Neural progenitor cell (in vitro differentiated cells): ENCODE measurements at regions not wholly inside any gene's neighbourhood (a gene's known extent, or its start where the extent isn't known, plus 50 kb on each side); places are given as distances from the start of the nearest gene placed in this dataset.

Source experiments
- DNase-seq: peaks from one replicate; pipeline ENCODE4 v3.0.0-alpha.2; 2016; ENCODE audit warnings: low spot score
- H2AFZ ChIP-seq: fragments of 200-600 bp; sonication (generic); replicated peaks from 2 replicates; pipeline ENCODE4 v1.6.1; 2016; ENCODE audit warnings: antibody characterized with exemption
- H3F3A ChIP-seq: fragments of 200-600 bp; sonication (generic); 2 replicates; pipeline ENCODE4 v1.6.1; 2016; ENCODE audit warnings: antibody characterized with exemption, low read depth
- H3K27ac ChIP-seq: fragments of 200-600 bp; sonication (generic); 2 replicates; pipeline ENCODE4 v1.5.1; 2016; ENCODE audit warnings: mild to moderate bottlenecking
- H3K27me3 ChIP-seq: fragments of 200-600 bp; sonication (generic); 2 replicates; pipeline ENCODE4 v1.6.1; 2016; ENCODE audit warnings: mild to moderate bottlenecking, moderate library complexity
- H3K36me3 ChIP-seq: fragments of 200-600 bp; sonication (generic); 2 replicates; pipeline ENCODE4 v1.5.1; 2016
- H3K4me1 ChIP-seq: fragments of 200-600 bp; sonication (generic); 2 replicates; pipeline ENCODE4 v1.6.1; 2016; ENCODE audit warnings: mixed run types
- H3K4me2 ChIP-seq: fragments of 200-600 bp; sonication (generic); 2 replicates; pipeline ENCODE4 v1.6.1; 2016
- H3K4me3 ChIP-seq: fragments of 200-600 bp; sonication (generic); 2 replicates; pipeline ENCODE4 v1.5.1; 2016
- H3K79me2 ChIP-seq: fragments of 200-600 bp; sonication (generic); 2 replicates; pipeline ENCODE4 v1.6.1; 2016; ENCODE audit warnings: low read depth
- H3K9ac ChIP-seq: fragments of 200-600 bp; sonication (generic); 2 replicates; pipeline ENCODE4 v1.6.1; 2016
- H3K9me3 ChIP-seq: fragments of 200-600 bp; sonication (generic); 2 replicates; pipeline ENCODE4 v1.5.1; 2016; ENCODE audit warnings: low read depth
- H4K20me1 ChIP-seq: fragments of 200-600 bp; sonication (generic); 2 replicates; pipeline ENCODE4 v1.6.1; 2016; ENCODE audit warnings: low read depth
- H3K27ac Mint-ChIP-seq: 3 replicates; pipeline ENCODE4 v1.8.0; 2021; ENCODE audit warnings: mixed read lengths
- H3K27me3 Mint-ChIP-seq: 2 replicates; pipeline ENCODE4 v1.8.0; 2022; ENCODE audit warnings: low read depth, mild to moderate bottlenecking, inconsistent platforms, moderate library complexity, mixed read lengths; ENCODE audit not compliant: insufficient read depth
- H3K36me3 Mint-ChIP-seq: 3 replicates; pipeline ENCODE4 v1.8.0; 2021; ENCODE audit warnings: mixed read lengths
- H3K4me1 Mint-ChIP-seq: 3 replicates; pipeline ENCODE4 v1.8.0; 2021; ENCODE audit warnings: mixed read lengths
- H3K4me3 Mint-ChIP-seq: 3 replicates; pipeline ENCODE4 v1.8.0; 2021; ENCODE audit warnings: mild to moderate bottlenecking, moderate library complexity, mixed read lengths
- H3K9me3 Mint-ChIP-seq: 3 replicates; pipeline ENCODE4 v1.8.0; 2020; ENCODE audit warnings: mixed read lengths
- EZH2 ChIP-seq: fragments of 200-600 bp; sonication (generic); IDR thresholded peaks from 2 replicates; pipeline ENCODE4 v1.6.1; 2017; ENCODE audit warnings: antibody characterized with exemption, mild to moderate bottlenecking, moderate library complexity
- EZH2phosphoT487 ChIP-seq: fragments of 200-600 bp; sonication (generic); IDR thresholded peaks from 2 replicates; pipeline ENCODE4 v1.6.1; 2017; ENCODE audit warnings: antibody characterized with exemption
- TF ChIP-seq, protein P1 (sequence below): fragments of 200-600 bp; sonication (generic); IDR thresholded peaks from 2 replicates; pipeline ENCODE4 v1.5.1; 2017; ENCODE audit warnings: antibody characterized with exemption, mild to moderate bottlenecking

DNA sequence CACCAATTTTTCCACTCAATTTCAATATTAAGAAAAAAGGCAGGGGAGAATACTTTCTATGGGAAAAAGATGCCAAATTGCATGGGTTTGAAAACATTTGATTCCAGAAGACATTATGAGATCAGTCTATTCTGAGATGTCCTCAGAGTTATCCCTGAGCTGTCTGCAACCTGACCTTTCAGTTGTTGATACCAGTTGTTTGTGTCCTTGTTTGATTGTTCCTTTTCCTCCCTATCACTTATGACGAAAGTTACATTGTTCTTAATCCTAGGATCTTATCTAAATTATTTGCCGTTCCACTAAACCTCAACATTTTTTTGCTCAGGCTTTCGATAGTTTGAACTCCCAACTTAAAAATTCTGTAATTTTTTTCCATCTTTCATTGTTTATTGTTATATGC lies 336.3 kb upstream of the NOVA1 start:
- H3F3A ChIP-seq, result no peaks in the 10 kb centered on the region
- Mint-ChIP-seq H3K9me3 (peaks cover 2% of the 10 kb centered on the region), H3K36me3 (no peaks in the 10 kb centered on the region), H3K4me3 (no peak overlapping the region), H3K27me3 (no peaks in the 10 kb centered on the region), H3K4me1 (no peaks in the 10 kb centered on the region), H3K27ac (no peak overlapping the region)
- no peak overlapping the region for H3K9ac ChIP-seq
- H3K4me2 ChIP-seq, result no peak overlapping the region
- no peaks in the 10 kb centered on the region for H3K9me3 ChIP-seq
- H3K27ac ChIP-seq, result no peak overlapping the region
- H3K27me3 ChIP-seq, result no peaks in the 10 kb centered on the region
- TF ChIP-seq, protein P1, sequence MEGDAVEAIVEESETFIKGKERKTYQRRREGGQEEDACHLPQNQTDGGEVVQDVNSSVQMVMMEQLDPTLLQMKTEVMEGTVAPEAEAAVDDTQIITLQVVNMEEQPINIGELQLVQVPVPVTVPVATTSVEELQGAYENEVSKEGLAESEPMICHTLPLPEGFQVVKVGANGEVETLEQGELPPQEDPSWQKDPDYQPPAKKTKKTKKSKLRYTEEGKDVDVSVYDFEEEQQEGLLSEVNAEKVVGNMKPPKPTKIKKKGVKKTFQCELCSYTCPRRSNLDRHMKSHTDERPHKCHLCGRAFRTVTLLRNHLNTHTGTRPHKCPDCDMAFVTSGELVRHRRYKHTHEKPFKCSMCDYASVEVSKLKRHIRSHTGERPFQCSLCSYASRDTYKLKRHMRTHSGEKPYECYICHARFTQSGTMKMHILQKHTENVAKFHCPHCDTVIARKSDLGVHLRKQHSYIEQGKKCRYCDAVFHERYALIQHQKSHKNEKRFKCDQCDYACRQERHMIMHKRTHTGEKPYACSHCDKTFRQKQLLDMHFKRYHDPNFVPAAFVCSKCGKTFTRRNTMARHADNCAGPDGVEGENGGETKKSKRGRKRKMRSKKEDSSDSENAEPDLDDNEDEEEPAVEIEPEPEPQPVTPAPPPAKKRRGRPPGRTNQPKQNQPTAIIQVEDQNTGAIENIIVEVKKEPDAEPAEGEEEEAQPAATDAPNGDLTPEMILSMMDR, result no peak
- TF ChIP-seq EZH2phosphoT487 (no peak), EZH2 (no peak)
- DNase-seq, result no peak
- no peak overlapping the region for H2AFZ ChIP-seq
- no peaks in the 10 kb centered on the region for H3K36me3 ChIP-seq
- no peaks in the 10 kb centered on the region for H3K4me1 ChIP-seq
- H3K4me3 ChIP-seq, result no peak overlapping the region
- H3K79me2 ChIP-seq, result no peaks in the 10 kb centered on the region
- no peaks in the 10 kb centered on the region for H4K20me1 ChIP-seq

DNA sequence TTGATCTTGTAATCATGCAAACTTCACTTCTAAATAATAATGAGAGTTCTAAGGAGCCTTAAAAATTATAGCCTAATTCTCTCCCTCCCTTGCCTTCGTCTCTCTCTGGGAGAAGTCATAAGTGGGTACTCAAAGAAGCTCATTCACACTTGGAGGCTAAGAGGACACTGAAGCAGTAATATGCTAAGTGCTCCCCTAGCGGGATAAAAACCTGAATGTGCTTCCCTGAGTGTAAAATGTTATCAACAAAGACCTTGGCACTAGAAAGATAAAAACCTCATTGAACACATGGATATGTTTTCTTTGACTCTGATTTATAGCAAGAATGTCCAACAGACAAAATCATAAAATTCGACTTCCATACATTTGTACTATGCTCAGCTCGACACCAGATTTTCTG lies 337.9 kb upstream of the NOVA1 start:
- Histone ChIP-seq H3K27me3 (no peaks in the 10 kb centered on the region), H3K9me3 (no peaks in the 10 kb centered on the region), H3K9ac (no peak overlapping the region), H3K4me1 (no peaks in the 10 kb centered on the region), H3K36me3 (no peaks in the 10 kb centered on the region), H3K27ac (no peak overlapping the region), H3F3A (no peaks in the 10 kb centered on the region), H3K4me3 (no peak overlapping the region), H3K4me2 (no peak overlapping the region), H4K20me1 (no peaks in the 10 kb centered on the region), H3K79me2 (no peaks in the 10 kb centered on the region), H2AFZ (no peak overlapping the region)
- H3K9me3 Mint-ChIP-seq, result peaks cover 2% of the 10 kb centered on the region
- H3K4me1 Mint-ChIP-seq, result no peaks in the 10 kb centered on the region
- no peaks in the 10 kb centered on the region for H3K27me3 Mint-ChIP-seq
- no peaks in the 10 kb centered on the region for H3K36me3 Mint-ChIP-seq
- no peak overlapping the region for H3K27ac Mint-ChIP-seq
- TF ChIP-seq EZH2 (no peak), EZH2phosphoT487 (no peak)
- TF ChIP-seq, protein P1, result no peak
- H3K4me3 Mint-ChIP-seq, result no peak overlapping the region
- no peak for DNase-seq

DNA sequence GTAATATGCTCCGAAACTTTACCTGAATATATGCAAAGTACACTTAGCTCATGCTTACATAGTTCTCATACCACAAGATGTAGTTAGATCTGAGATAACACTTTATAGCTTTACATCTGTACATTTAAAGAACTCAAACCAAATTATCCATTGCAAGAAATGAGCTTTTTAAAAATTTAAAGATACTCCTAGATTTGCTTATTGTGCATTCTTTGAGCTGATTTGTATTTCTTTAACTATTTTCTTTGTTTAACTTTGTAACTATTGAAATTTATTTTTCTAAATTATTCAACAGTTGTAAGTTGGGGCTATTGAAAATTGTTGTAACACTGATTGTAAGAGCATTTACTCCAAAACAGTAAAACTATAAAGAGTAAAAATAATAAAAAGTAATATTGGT lies 340.2 kb upstream of the NOVA1 start:
- Histone ChIP-seq H3K27me3 (no peaks in the 10 kb centered on the region), H3K9ac (no peak overlapping the region), H3K36me3 (no peaks in the 10 kb centered on the region), H4K20me1 (no peaks in the 10 kb centered on the region), H3K79me2 (no peaks in the 10 kb centered on the region), H2AFZ (no peak overlapping the region), H3K4me3 (no peak overlapping the region), H3K9me3 (no peaks in the 10 kb centered on the region), H3K4me2 (no peak overlapping the region), H3K27ac (no peak overlapping the region), H3K4me1 (no peaks in the 10 kb centered on the region), H3F3A (no peaks in the 10 kb centered on the region)
- no peaks in the 10 kb centered on the region for H3K27me3 Mint-ChIP-seq
- H3K9me3 Mint-ChIP-seq, result peaks cover 2% of the 10 kb centered on the region
- TF ChIP-seq EZH2 (no peak), EZH2phosphoT487 (no peak)
- TF ChIP-seq, protein P1, result no peak
- H3K36me3 Mint-ChIP-seq, result no peaks in the 10 kb centered on the region
- DNase-seq, result no peak
- H3K4me1 Mint-ChIP-seq, result no peaks in the 10 kb centered on the region
- H3K27ac Mint-ChIP-seq, result no peak overlapping the region
- no peak overlapping the region for H3K4me3 Mint-ChIP-seq

GRCh38 chr14:26939755-26940154 lies 341.9 kb upstream of the NOVA1 start:
- no peak for TF ChIP-seq EZH2
- no peak for TF ChIP-seq EZH2phosphoT487

More at GRCh38 chr14:26939755-26940154, 341.9 kb upstream of the NOVA1 start:
- Histone ChIP-seq H2AFZ (no peak overlapping the region), H3K4me3 (no peak overlapping the region), H3F3A (no peaks in the 10 kb centered on the region), H3K4me2 (no peak overlapping the region), H4K20me1 (no peaks in the 10 kb centered on the region), H3K9me3 (no peaks in the 10 kb centered on the region), H3K4me1 (no peaks in the 10 kb centered on the region), H3K27ac (no peak overlapping the region), H3K9ac (no peak overlapping the region), H3K79me2 (no peaks in the 10 kb centered on the region), H3K27me3 (no peaks in the 10 kb centered on the region), H3K36me3 (no peaks in the 10 kb centered on the region)
- Mint-ChIP-seq H3K4me3 (no peak overlapping the region), H3K4me1 (no peaks in the 10 kb centered on the region), H3K27ac (no peak overlapping the region), H3K27me3 (no peaks in the 10 kb centered on the region), H3K36me3 (no peaks in the 10 kb centered on the region), H3K9me3 (peaks cover 2% of the 10 kb centered on the region)
- DNase-seq, result no peak
